HG03520 (cell line): ENCODE measurements at regions not wholly inside any gene's neighbourhood (a gene's known extent, or its start where the extent isn't known, plus 50 kb on each side); places are given as distances from the start of the nearest gene placed in this dataset.

ENCODE experiments used
- ATAC-seq: cut with Tn5 transposase; IDR thresholded peaks from one replicate; pipeline ENCODE4 v1.9.1; 2021; ENCODE audit warnings: mild to moderate bottlenecking, moderate library complexity; ENCODE audit not compliant: unreplicated experiment

GRCh38 chr5:2008851-2009629 is 126.3 kb upstream of the IRX4 start:
- no peak for ATAC-seq

- no peak for ATAC-seq
Observed at GRCh38 chr5:2007878-2008501, 125.3 kb upstream of the IRX4 start.

- no peak for ATAC-seq
Observed at GRCh38 chr5:2007496-2007877, 124.8 kb upstream of the IRX4 start.

DNA sequence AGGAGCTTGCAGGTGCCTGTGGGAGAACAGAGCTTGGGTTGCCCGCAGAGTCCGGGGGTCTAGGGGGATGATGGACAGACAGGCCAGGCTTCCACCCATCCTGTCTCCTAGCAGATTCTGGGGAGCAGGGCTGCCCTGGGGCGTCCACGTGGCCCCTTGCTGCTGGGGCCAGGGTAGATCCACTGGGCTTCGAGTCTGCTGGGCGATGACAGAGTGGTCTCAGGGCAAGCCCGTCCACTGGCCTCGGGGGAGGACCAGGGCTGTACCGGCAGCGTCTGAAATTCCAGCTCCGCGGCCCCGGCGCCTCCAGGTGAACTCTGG is 124.2 kb upstream of the IRX4 start:
- ATAC-seq = no peak

- no peak for ATAC-seq
Observed at GRCh38 chr5:2006193-2006970, 123.7 kb upstream of the IRX4 start.

DNA sequence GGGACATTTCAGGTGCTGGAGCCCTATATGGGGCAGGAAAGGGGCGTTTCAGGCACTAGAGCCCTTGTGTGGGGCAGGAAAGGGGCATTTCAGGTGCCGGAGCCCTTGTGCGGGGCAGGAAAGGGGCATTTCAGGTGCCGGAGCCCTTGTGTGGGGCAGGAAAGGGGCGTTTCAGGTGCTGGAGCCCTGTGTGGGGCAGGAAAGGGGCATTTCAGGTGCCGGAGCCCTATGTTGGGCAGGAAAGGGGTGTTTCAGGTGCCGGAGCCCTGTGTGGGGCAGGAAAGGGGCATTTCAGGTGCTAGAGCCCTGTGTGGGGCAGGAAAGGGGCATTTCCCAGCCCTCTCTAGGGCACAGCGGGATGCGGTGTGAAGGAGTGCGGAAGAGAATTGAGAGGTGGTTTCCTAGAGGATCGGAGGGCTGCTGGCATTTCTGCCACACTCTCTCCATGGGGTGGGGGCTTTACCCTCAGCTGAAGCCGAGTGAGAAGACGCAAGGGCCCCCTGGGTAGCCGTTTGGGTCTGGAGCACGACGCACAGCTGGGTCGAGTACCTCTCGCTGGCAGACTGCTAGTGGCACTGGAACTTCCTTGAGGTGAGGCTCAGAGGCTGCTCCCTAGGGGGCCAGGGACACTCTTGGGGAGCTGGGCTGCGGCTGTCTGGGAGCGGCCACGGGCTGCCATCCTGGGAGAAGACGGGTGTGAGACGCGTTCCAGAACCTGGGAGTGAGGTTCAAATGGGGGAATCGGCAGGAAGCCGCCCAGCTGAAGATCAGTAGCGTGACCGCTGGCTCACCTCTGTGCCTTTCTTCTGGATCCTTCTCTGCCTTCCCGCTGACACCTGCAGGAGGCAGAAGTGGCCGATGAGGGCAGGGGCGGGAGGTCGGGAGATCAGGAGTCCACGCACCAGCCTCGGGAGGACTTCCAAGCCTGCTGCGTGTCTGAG is 122.6 kb upstream of the IRX4 start:
- ATAC-seq = no peak

GRCh38 chr5:2003690-2004365 is 121.1 kb upstream of the IRX4 start:
- no peak for ATAC-seq

GRCh38 chr5:2003206-2003605 is 120.5 kb upstream of the IRX4 start:
- ATAC-seq = no peak

DNA sequence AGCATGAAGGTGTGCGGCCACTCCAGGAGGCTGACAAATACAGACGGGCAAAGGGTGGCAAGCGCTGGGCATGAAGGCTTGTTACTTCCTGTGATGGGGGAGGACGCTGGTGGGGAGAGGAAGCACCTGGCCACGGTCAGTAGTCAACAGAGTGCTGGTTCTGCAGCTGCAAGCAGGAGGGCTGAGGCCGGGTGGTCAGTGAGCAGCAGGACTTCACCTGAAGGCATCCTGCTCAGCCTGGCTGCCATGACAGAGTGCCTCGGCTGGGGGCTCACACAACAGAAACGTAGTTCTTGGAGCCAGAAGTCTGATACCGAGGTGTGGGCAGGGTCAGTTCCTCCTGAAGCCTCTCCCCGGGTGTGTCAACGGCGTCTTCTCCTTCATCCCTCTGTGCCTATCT is 118.6 kb upstream of the IRX4 start:
- ATAC-seq = no peak

DNA sequence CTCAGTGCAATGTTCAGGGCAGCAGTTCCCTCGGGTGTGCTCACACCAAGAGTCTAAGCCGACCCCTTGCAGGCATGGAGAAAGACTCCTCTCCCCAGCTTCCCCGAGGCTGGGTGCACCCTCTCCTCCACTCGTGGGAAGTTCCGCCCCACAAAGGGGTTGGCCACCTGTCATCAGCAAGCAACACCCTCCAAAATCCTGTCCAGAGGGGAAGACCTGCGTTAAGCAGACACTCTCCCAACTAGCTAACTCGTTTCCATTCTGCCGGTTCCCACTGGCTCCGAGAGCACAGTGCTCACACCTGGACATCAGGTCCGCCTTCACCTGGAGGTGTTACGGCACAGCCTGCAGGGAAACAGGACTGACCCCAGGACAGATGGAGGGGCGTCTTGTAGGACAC is 117.9 kb upstream of the IRX4 start:
- ATAC-seq = no peak

GRCh38 chr5:1999794-2000193 is 117.1 kb upstream of the IRX4 start:
- ATAC-seq = no peak

- ATAC-seq = no peak
Observed at GRCh38 chr5:1998716-1999317, 116.1 kb upstream of the IRX4 start.

GRCh38 chr5:1998348-1998669 is 115.6 kb upstream of the IRX4 start:
- ATAC-seq = no peak

GRCh38 chr5:1997640-1998347 is 115.1 kb upstream of the IRX4 start:
- no peak for ATAC-seq

- ATAC-seq = no peak
Observed at GRCh38 chr5:1995491-1995890, 112.8 kb upstream of the IRX4 start.

DNA sequence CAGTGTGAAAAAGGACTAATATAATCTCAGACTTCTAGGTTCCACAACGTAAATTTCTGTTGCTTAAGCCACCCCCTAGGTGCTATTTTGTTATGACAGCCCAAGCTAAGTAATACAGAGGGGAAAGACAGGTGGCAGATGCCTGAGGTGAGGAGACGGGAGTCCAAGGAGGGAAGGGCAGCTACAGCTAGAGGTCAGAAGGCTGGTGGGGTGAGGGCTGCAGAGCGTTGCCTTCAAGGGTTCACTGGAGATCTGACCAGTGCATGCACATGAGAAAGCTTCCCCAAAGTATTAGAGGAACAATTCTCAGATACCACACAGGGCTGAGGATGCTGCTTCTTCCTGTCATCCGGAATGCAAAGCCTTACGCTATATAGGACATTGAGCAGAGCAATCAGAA is 104.7 kb upstream of the IRX4 start:
- no peak for ATAC-seq

GRCh38 chr5:1985781-1986180 is 103.1 kb upstream of the IRX4 start:
- ATAC-seq = no peak

DNA sequence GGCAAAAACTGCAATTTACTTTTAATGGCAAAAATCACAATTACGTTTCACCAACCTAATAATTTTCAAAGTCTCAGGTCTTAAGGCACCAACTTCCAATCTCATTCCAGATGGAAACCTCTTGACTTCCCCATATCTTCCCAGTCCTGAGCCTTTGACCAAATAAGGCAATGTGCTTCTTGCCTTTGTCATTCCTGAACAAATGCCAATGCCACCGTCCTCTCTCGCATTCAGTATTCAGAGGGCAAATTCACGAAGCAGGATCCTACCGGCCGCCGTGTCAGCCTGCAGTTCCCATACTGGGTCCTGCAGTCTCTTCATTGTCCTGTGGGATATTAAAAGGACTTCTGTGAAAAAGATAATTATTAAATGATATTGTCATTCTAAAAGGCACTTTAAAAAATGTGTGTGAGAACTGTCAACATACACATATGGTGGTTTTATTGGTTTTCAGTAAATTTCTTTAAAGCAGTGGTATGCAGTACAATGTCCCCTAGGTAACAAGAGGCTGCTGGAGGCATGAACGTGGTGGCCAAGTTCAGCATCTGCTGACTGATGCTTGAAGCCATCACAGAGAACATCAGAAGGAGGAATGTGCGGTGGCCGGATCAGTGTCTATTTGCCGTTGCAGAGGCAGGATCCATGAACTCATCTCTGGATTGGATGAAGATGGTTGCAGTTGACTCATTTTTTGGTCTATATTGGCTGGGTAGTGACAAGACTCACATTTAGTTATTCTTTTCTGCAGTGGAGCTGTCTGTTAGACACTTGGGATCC is 101.4 kb upstream of the IRX4 start:
- no peak for ATAC-seq

- no peak for ATAC-seq
Observed at GRCh38 chr5:1983401-1983800, 100.7 kb upstream of the IRX4 start.
